WTC11 (cell line): ENCODE measurements at regions not wholly inside any gene's neighbourhood (a gene's known extent, or its start where the extent isn't known, plus 50 kb on each side); places are given as distances from the start of the nearest gene placed in this dataset.

Source experiments
- ARID4B ChIP-seq: sonication (generic); formaldehyde crosslinking; IDR thresholded peaks from 2 replicates; pipeline ENCODE4 v1.8.0; 2023; ENCODE audit warnings: missing genetic modification reagents, mild to moderate bottlenecking, borderline replicate concordance
- CTCF ChIP-seq: fragments of 200-600 bp; IDR thresholded peaks from 2 replicates; pipeline ENCODE4 v1.8.0; 2022; ENCODE audit warnings: antibody characterized with exemption
- E2F4 ChIP-seq: sonication (generic); formaldehyde crosslinking; IDR thresholded peaks from 2 replicates; pipeline ENCODE4 v1.8.1; 2022; ENCODE audit warnings: low read depth, mild to moderate bottlenecking, moderate library complexity, missing genetic modification reagents, borderline replicate concordance
- ETV6 ChIP-seq: sonication (generic); formaldehyde crosslinking; IDR thresholded peaks from 2 replicates; pipeline ENCODE4 v1.8.1; 2022; ENCODE audit warnings: mild to moderate bottlenecking, missing genetic modification reagents
- GABPB1 ChIP-seq: sonication (generic); formaldehyde crosslinking; IDR thresholded peaks from 2 replicates; pipeline ENCODE4 v1.8.1; 2023; ENCODE audit warnings: mild to moderate bottlenecking, missing genetic modification reagents
- SP1 ChIP-seq: sonication (generic); formaldehyde crosslinking; conservative IDR thresholded peaks from 2 replicates; pipeline ENCODE4 v1.8.1; 2022; ENCODE audit warnings: missing genetic modification reagents
- TEAD1 ChIP-seq: sonication (generic); formaldehyde crosslinking; IDR thresholded peaks from 2 replicates; pipeline ENCODE4 v1.8.0; 2022; ENCODE audit warnings: mild to moderate bottlenecking, missing genetic modification reagents
- USF2 ChIP-seq: sonication (generic); formaldehyde crosslinking; IDR thresholded peaks from 2 replicates; pipeline ENCODE4 v1.8.1; 2023; ENCODE audit warnings: mild to moderate bottlenecking, missing genetic modification reagents, moderate library complexity
- ZBTB21 ChIP-seq: sonication (generic); formaldehyde crosslinking; IDR thresholded peaks from 2 replicates; pipeline ENCODE4 v1.8.1; 2023; ENCODE audit warnings: mild to moderate bottlenecking, missing genetic modification reagents, borderline replicate concordance
- ZNF396 ChIP-seq: fragments of 250-450 bp; sonication (Bioruptor Pico); IDR thresholded peaks from 2 replicates; pipeline ENCODE4 v1.8.0; 2021; ENCODE audit warnings: mild to moderate bottlenecking, moderate library complexity, borderline replicate concordance
- TF ChIP-seq, protein P1 (sequence below): sonication (generic); formaldehyde crosslinking; IDR thresholded peaks from 2 replicates; pipeline ENCODE4 v1.8.0; 2022; ENCODE audit warnings: missing genetic modification reagents
- TF ChIP-seq, protein P2 (sequence below): sonication (generic); formaldehyde crosslinking; IDR thresholded peaks from 2 replicates; pipeline ENCODE4 v1.8.1; 2022; ENCODE audit warnings: mild to moderate bottlenecking, missing genetic modification reagents, moderate library complexity, borderline replicate concordance
- TF ChIP-seq, protein P3 (sequence below): sonication (generic); formaldehyde crosslinking; IDR thresholded peaks from 2 replicates; pipeline ENCODE4 v1.8.1; 2023; ENCODE audit warnings: mild to moderate bottlenecking, missing genetic modification reagents

GRCh38 chr9:1916095-1916494 is 99.1 kb upstream of the SMARCA2 start:
- TF ChIP-seq CTCF (no peak), ZBTB21 (no peak), GABPB1 (CRISPR knock-in tag) (no peak), SP1 (CRISPR knock-in tag) (no peak), USF2 (CRISPR knock-in tag) (no peak), ZNF396 (no peak), ARID4B (no peak), ETV6 (CRISPR knock-in tag) (no peak), E2F4 (CRISPR knock-in tag) (no peak), TEAD1 (no peak)
- TF ChIP-seq, protein P1, sequence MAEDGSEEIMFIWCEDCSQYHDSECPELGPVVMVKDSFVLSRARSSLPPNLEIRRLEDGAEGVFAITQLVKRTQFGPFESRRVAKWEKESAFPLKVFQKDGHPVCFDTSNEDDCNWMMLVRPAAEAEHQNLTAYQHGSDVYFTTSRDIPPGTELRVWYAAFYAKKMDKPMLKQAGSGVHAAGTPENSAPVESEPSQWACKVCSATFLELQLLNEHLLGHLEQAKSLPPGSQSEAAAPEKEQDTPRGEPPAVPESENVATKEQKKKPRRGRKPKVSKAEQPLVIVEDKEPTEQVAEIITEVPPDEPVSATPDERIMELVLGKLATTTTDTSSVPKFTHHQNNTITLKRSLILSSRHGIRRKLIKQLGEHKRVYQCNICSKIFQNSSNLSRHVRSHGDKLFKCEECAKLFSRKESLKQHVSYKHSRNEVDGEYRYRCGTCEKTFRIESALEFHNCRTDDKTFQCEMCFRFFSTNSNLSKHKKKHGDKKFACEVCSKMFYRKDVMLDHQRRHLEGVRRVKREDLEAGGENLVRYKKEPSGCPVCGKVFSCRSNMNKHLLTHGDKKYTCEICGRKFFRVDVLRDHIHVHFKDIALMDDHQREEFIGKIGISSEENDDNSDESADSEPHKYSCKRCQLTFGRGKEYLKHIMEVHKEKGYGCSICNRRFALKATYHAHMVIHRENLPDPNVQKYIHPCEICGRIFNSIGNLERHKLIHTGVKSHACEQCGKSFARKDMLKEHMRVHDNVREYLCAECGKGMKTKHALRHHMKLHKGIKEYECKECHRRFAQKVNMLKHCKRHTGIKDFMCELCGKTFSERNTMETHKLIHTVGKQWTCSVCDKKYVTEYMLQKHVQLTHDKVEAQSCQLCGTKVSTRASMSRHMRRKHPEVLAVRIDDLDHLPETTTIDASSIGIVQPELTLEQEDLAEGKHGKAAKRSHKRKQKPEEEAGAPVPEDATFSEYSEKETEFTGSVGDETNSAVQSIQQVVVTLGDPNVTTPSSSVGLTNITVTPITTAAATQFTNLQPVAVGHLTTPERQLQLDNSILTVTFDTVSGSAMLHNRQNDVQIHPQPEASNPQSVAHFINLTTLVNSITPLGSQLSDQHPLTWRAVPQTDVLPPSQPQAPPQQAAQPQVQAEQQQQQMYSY (CRISPR knock-in tag), result no peak
- TF ChIP-seq, protein P2, sequence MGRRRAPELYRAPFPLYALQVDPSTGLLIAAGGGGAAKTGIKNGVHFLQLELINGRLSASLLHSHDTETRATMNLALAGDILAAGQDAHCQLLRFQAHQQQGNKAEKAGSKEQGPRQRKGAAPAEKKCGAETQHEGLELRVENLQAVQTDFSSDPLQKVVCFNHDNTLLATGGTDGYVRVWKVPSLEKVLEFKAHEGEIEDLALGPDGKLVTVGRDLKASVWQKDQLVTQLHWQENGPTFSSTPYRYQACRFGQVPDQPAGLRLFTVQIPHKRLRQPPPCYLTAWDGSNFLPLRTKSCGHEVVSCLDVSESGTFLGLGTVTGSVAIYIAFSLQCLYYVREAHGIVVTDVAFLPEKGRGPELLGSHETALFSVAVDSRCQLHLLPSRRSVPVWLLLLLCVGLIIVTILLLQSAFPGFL (CRISPR knock-in tag), result no peak
- TF ChIP-seq, protein P3, sequence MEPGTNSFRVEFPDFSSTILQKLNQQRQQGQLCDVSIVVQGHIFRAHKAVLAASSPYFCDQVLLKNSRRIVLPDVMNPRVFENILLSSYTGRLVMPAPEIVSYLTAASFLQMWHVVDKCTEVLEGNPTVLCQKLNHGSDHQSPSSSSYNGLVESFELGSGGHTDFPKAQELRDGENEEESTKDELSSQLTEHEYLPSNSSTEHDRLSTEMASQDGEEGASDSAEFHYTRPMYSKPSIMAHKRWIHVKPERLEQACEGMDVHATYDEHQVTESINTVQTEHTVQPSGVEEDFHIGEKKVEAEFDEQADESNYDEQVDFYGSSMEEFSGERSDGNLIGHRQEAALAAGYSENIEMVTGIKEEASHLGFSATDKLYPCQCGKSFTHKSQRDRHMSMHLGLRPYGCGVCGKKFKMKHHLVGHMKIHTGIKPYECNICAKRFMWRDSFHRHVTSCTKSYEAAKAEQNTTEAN (CRISPR knock-in tag), result no peak
